ENCODE measurements at regions not wholly inside any gene's neighbourhood (a gene's known extent, or its start where the extent isn't known, plus 50 kb on each side); places are given as distances from the start of the nearest gene placed in this dataset.

DNA sequence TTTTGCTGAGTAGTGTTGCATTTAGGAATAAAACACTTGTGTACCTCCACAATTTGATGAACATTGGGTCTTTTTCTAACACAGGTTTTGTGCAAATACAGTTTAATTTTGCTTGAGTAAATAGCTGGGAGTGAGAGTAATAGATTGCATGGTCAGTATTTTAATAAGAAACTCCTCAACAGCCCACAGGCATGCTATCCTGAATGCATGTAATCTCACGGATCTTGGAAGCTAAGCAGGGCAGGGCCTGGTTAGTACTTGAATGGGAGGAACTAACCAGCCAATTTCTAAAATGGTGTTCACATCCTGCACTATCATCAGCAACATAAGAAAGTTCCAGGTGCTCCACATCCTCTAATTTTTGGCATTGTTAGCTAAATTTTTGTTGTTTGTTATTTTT is 685.4 kb upstream of the MBL2 start:
- TF ChIP-seq GATA3 (IDR thresholded peaks at IDR 0.05; ENCODE audit: low read depth, low read length) (no peak), GATA2 (IDR thresholded peaks at IDR 0.05; ENCODE audit: low read depth, low read length) (no peak)

DNA sequence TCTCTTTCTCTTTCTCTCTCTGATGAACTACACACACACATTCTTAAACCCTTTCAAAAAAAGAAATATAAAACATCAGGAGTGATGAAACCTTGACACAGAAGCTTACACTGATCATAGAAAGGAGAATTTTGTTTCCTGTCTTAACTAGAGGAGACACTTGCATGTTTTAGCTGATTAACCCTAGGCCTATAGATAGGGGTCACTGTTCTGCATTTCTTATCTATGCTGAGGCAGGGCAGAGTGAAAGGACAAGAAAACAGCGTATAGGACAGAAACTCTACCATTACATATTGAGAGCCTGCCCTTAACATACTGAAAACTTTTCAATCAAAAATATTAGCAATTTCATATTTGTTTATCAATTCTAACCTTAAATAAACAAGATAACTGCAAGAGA is 680.6 kb upstream of the MBL2 start:
- TF ChIP-seq GATA3 (IDR thresholded peaks at IDR 0.05; ENCODE audit: low read depth, low read length) (no peak), GATA2 (IDR thresholded peaks at IDR 0.05; ENCODE audit: low read depth, low read length) (no peak)

GRCh38 chr10:53447576-53447975 is 675.0 kb upstream of the MBL2 start:
- no peak for TF ChIP-seq GATA2 (IDR thresholded peaks at IDR 0.05; ENCODE audit: low read depth, low read length)
- no peak for TF ChIP-seq GATA3 (IDR thresholded peaks at IDR 0.05; ENCODE audit: low read depth, low read length)

- no peak for TF ChIP-seq GATA2 (IDR thresholded peaks at IDR 0.05; ENCODE audit: low read depth, low read length)
- TF ChIP-seq GATA3 (IDR thresholded peaks at IDR 0.05; ENCODE audit: low read depth, low read length): no peak
These were observed 669.3 kb upstream of the MBL2 start for GRCh38 chr10:53441843-53442242.

- TF ChIP-seq GATA3 (IDR thresholded peaks at IDR 0.05; ENCODE audit: low read depth, low read length) (no peak), GATA2 (IDR thresholded peaks at IDR 0.05; ENCODE audit: low read depth, low read length) (no peak)
These were observed 668.0 kb upstream of the MBL2 start for GRCh38 chr10:53440601-53441000.

DNA sequence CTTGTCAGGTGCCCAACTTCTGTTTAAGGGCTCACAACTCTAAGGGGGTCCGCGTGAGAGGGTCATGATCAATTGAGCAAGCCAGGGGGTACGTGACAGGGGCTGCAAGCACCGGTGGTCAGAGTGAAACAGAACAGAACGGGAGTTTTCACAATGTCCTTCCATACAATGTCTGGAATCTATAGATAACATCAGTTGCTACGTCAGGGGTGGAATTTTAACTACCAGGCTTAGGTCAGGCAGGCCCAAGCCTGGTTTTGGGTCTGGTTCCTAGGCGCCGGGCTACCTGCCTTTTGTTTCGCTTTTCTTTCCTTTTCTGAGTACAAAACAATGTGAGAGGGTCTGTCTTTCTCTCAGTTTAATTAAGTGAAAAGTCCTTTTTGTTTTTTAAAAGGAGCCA is 666.5 kb upstream of the MBL2 start:
- TF ChIP-seq GATA2 (IDR thresholded peaks at IDR 0.05; ENCODE audit: low read depth, low read length): peak; percentile 68
- peak; percentile 43; the same call in 1 of the 2 replicates for TF ChIP-seq GATA3 (IDR thresholded peaks at IDR 0.05; ENCODE audit: low read depth, low read length)

- TF ChIP-seq GATA3 (IDR thresholded peaks at IDR 0.05; ENCODE audit: low read depth, low read length): no peak
- no peak for TF ChIP-seq GATA2 (IDR thresholded peaks at IDR 0.05; ENCODE audit: low read depth, low read length)
These were observed 661.8 kb upstream of the MBL2 start for GRCh38 chr10:53434413-53434812.

- no peak for TF ChIP-seq GATA3 (IDR thresholded peaks at IDR 0.05; ENCODE audit: low read depth, low read length)
- no peak for TF ChIP-seq GATA2 (IDR thresholded peaks at IDR 0.05; ENCODE audit: low read depth, low read length)
These were observed 659.5 kb upstream of the MBL2 start for GRCh38 chr10:53432035-53432434.

DNA sequence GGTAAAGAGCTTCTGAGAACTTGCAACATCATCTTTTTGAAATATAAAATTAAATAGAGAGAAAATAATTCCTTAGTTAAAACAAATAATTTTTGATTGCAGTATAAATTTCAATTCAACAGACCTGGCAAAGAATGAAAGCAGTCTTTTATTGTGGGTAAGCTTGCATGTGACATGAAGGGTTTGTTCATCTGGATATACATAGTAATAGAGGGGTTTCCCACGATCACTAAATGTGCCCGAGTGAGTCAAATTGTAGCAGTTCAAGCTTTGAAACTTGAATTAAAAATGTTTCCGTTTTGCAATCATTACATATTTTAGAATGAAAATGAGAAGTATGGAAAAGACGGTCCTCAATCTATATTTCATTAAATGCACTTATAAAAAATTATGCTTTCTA is 658.4 kb upstream of the MBL2 start:
- TF ChIP-seq GATA2 (IDR thresholded peaks at IDR 0.05; ENCODE audit: low read depth, low read length): no peak
- TF ChIP-seq GATA3 (IDR thresholded peaks at IDR 0.05; ENCODE audit: low read depth, low read length): no peak

DNA sequence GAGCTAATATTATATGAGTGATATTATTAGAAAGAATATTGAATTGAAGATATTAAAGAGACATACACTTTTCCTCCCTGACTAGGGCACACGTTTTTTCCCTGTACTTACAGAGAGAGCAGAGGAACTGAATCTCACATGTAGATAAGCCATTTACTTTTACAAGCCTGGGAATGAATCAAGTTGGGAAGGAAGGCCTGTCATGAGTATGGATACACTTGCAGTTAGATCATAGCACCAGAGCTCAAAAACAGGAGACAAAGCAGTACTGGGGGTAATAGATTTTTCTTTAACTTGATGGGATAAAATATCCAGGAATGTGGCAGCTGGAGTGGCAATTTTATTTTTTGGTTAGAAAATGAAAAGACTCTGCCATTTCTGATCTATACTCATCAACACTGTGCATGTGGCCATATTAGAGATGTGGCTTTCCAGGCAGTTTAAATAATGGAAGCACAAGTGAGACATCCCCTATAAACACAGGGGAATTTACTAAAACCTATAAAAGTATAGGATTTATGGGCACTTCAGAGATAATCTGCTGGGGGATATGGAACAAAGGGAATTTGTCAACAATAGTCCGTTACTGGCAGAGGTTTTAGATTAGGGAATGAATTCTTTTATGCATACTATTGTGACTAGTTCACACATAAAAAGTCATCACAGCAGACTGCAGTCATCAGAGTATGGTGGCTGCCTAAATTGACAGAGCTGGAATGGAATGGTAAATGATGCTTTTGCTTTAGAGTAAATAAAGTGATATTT is 657.7 kb upstream of the MBL2 start:
- no peak for TF ChIP-seq GATA2 (IDR thresholded peaks at IDR 0.05; ENCODE audit: low read depth, low read length)
- no peak for TF ChIP-seq GATA3 (IDR thresholded peaks at IDR 0.05; ENCODE audit: low read depth, low read length)

- TF ChIP-seq GATA3 (IDR thresholded peaks at IDR 0.05; ENCODE audit: low read depth, low read length) (no peak), GATA2 (IDR thresholded peaks at IDR 0.05; ENCODE audit: low read depth, low read length) (no peak)
These were observed 649.8 kb upstream of the MBL2 start for GRCh38 chr10:53422223-53422888.

GRCh38 chr10:53412651-53413050 is 640.1 kb upstream of the MBL2 start:
- TF ChIP-seq GATA2 (IDR thresholded peaks at IDR 0.05; ENCODE audit: low read depth, low read length) (no peak), GATA3 (IDR thresholded peaks at IDR 0.05; ENCODE audit: low read depth, low read length) (no peak)

DNA sequence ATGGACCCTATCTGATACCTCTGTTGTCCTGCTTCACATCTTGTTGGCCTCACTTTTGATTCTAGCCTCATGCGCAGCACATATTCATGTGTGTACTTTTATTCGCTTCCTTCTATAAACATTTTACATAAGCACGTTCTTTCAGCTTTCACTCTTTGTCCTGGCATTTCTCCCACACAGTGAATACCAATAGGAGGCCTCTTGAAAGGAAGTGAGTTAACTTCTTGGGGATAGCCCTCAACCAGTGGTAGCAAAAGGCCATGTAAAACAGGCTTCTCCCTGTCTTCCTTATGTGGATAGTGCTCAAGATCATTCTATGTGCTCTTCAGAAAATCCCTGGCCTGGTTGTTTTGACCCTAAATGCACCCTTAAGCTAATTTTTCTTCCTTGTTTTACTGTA is 633.9 kb upstream of the MBL2 start:
- TF ChIP-seq GATA3 (IDR thresholded peaks at IDR 0.05; ENCODE audit: low read depth, low read length) (no peak), GATA2 (IDR thresholded peaks at IDR 0.05; ENCODE audit: low read depth, low read length) (no peak)

DNA sequence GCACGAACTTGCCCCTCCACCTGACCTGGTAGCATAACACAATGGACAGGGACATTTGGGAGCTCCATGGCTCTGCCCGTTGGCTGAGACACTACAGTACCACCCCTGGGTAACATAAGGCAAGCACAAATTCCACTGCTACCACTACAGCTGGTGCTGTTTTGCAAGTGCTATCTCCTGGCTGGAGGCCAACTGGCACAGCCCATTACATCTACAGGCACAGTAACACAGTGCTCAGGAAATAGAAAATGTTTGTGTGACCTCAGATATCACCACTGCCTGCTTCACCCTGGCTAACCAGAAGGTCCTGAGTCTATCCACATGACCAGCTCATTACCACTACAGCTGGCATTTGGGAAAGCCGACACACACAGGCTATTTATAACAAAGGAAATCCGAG is 631.1 kb upstream of the MBL2 start:
- TF ChIP-seq GATA3 (IDR thresholded peaks at IDR 0.05; ENCODE audit: low read depth, low read length) (no peak), GATA2 (IDR thresholded peaks at IDR 0.05; ENCODE audit: low read depth, low read length) (peak; percentile 50)

- no peak for TF ChIP-seq GATA3 (IDR thresholded peaks at IDR 0.05; ENCODE audit: low read depth, low read length)
- no peak for TF ChIP-seq GATA2 (IDR thresholded peaks at IDR 0.05; ENCODE audit: low read depth, low read length)
These were observed 630.0 kb upstream of the MBL2 start for GRCh38 chr10:53402594-53402993.
